Caco-2 (cell line): ENCODE measurements at regions not wholly inside any gene's neighbourhood (a gene's known extent, or its start where the extent isn't known, plus 50 kb on each side); places are given as distances from the start of the nearest gene placed in this dataset.

Experiments used
- BruUV-seq: library from RNA; stranded (reverse); fragments of 400-500 nt; replicated peaks from 2 replicates; lab custom pipeline; 2021; lab: Mats Ljungman, UMichigan
- CTCF ChIA-PET: fragments of 300-600 bp; sonication (Branson Sonifier 250); formaldehyde crosslinking; loops from one replicate; lab custom pipeline; 2022; ENCODE audit warnings: antibody characterized with exemption; lab: Charles Lee
- POLR2A ChIA-PET: fragments of 300-600 bp; sonication (Branson Sonifier 250); formaldehyde crosslinking; loops from one replicate; lab custom pipeline; 2022; ENCODE audit warnings: antibody characterized with exemption; lab: Charles Lee
- DNase-seq, 2 experiments: peaks; one replicate each; pipeline versions ENCODE4 v3.0.0 to v3.0.0-alpha.2; 2020 to 2022
- H3K27me3 ChIP-seq: replicated peaks from 2 replicates; pipeline ENCODE4 v1.6.0; 2011; ENCODE audit warnings: low read length; ENCODE audit not compliant: control insufficient read depth, insufficient read depth
- H3K36me3 ChIP-seq: 2 replicates; pipeline ENCODE4 v1.5.1; 2011; ENCODE audit warnings: low read length; ENCODE audit not compliant: control insufficient read depth, insufficient read depth
- H3K4me1 ChIP-seq: fragments of 250-450 bp; sonication (Bioruptor Pico); 2 replicates; pipeline ENCODE4 v1.5.1; 2020; ENCODE audit warnings: mild to moderate bottlenecking
- H3K4me3 ChIP-seq: 2 replicates; pipeline ENCODE4 v1.5.1; 2011; ENCODE audit warnings: low read depth, mild to moderate bottlenecking, control low read depth, low read length
- H3K9me3 ChIP-seq: fragments of 250-450 bp; sonication (Bioruptor Pico); 2 replicates; pipeline ENCODE4 v1.5.1; 2020; ENCODE audit warnings: mild to moderate bottlenecking, moderate library complexity
- H3K27ac Mint-ChIP-seq: one replicate; pipeline ENCODE4 v1.8.0; 2022; ENCODE audit warnings: mixed read lengths; ENCODE audit not compliant: unreplicated experiment
- H3K27me3 Mint-ChIP-seq: one replicate; pipeline ENCODE4 v1.8.0; 2022; ENCODE audit warnings: mixed read lengths; ENCODE audit not compliant: insufficient read depth, unreplicated experiment
- H3K36me3 Mint-ChIP-seq: one replicate; pipeline ENCODE4 v1.8.0; 2022; ENCODE audit warnings: mild to moderate bottlenecking, mixed read lengths; ENCODE audit not compliant: insufficient read depth, unreplicated experiment
- H3K4me1 Mint-ChIP-seq: one replicate; pipeline ENCODE4 v1.8.0; 2022; ENCODE audit warnings: low read depth, mixed read lengths; ENCODE audit not compliant: unreplicated experiment
- H3K4me3 Mint-ChIP-seq: one replicate; pipeline ENCODE4 v1.8.0; 2022; ENCODE audit warnings: mild to moderate bottlenecking, moderate library complexity, mixed read lengths; ENCODE audit not compliant: unreplicated experiment
- H3K9me3 Mint-ChIP-seq: one replicate; pipeline ENCODE4 v1.8.0; 2022; ENCODE audit warnings: mixed read lengths; ENCODE audit not compliant: unreplicated experiment
- intact Hi-C: fragments of 100-400 bp; cut with micrococcal nuclease; formaldehyde crosslinking; loops from one replicate; pipeline ENCODE4 v1.10.0; 2022; ENCODE audit not compliant: unreplicated experiment
- TF ChIP-seq, protein P1 (sequence below), 2 experiments: fragments of 200-600 bp in 1 of 2; IDR thresholded peaks; 1 replicate in 1 of 2; 2 replicates in 1 of 2; pipeline versions ENCODE4 v1.5.1 to v1.8.0; 2011 to 2022; ENCODE audit warnings: antibody characterized with exemption in 1 of 2, control low read depth in 1 of 2, inconsistent platforms in 1 of 2, low read depth in 1 of 2, low read length in 1 of 2, mild to moderate bottlenecking in 1 of 2, moderate library complexity in 1 of 2; ENCODE audit not compliant: insufficient read depth in 1 of 2, severe bottlenecking in 1 of 2, unreplicated experiment in 1 of 2

DNA sequence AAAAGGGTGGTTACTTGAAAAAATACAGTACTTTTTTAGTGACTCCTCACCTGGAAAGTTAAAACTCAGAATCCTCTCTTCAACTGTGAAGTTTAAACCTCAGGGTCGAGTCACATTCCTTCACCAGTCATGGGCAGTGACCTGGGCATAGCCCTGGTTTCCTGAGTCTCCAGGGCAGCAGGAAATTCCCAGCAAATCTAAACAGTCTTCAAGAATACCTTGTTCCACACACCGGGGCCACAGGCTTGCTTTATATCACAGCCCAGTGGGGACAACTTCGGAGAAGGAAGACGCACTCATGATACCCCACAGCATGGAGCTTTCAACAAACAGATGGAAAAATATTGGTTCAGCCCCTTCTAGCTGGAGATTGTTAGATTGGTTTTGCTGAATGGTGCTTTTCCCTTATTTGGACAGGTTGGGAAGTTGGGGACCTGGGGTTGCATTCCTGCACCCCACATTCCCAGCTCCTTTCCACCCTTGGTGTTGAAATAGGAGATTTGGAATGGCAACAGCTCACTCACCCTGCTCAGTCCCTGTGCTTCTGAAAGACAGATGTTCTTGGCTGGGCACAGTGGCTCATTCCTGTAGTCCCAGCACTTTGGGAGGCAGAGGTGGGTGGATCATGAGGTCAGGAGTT, 113.0 kb upstream of the TMEM170B start:
- TF ChIP-seq, protein P1, sequence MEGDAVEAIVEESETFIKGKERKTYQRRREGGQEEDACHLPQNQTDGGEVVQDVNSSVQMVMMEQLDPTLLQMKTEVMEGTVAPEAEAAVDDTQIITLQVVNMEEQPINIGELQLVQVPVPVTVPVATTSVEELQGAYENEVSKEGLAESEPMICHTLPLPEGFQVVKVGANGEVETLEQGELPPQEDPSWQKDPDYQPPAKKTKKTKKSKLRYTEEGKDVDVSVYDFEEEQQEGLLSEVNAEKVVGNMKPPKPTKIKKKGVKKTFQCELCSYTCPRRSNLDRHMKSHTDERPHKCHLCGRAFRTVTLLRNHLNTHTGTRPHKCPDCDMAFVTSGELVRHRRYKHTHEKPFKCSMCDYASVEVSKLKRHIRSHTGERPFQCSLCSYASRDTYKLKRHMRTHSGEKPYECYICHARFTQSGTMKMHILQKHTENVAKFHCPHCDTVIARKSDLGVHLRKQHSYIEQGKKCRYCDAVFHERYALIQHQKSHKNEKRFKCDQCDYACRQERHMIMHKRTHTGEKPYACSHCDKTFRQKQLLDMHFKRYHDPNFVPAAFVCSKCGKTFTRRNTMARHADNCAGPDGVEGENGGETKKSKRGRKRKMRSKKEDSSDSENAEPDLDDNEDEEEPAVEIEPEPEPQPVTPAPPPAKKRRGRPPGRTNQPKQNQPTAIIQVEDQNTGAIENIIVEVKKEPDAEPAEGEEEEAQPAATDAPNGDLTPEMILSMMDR (IDR thresholded peaks at IDR 0.05; ENCODE audit: insufficient read depth in 1 of 2, low read depth in 1 of 2, low read length in 1 of 2, severe bottlenecking in 1 of 2, unreplicated experiment in 1 of 2), result no peak
- no TSS peak for BruUV-seq
- Mint-ChIP-seq H3K27ac (peak overlapping the region; percentile 11), H3K4me3 (no peak overlapping the region), H3K36me3 (peaks cover 6% of the 10 kb centered on the region), H3K9me3 (no peaks in the 10 kb centered on the region), H3K27me3 (no peaks in the 10 kb centered on the region), H3K4me1 (peaks cover 49% of the 10 kb centered on the region)
- intact Hi-C loops, result loop anchor here (1.0 kb wide), 2 partner anchors 10 to 34 kb away; no protein-coding TSS in a partner anchor
- Histone ChIP-seq H3K27me3 (no peaks in the 10 kb centered on the region), H3K36me3 (no peaks in the 10 kb centered on the region), H3K4me1 (peaks cover 47% of the 10 kb centered on the region), H3K4me3 (no peak overlapping the region), H3K9me3 (no peaks in the 10 kb centered on the region)
- CTCF ChIA-PET, result no interaction called here
- DNase-seq, result no peak
- POLR2A ChIA-PET, result no interaction called here

DNA sequence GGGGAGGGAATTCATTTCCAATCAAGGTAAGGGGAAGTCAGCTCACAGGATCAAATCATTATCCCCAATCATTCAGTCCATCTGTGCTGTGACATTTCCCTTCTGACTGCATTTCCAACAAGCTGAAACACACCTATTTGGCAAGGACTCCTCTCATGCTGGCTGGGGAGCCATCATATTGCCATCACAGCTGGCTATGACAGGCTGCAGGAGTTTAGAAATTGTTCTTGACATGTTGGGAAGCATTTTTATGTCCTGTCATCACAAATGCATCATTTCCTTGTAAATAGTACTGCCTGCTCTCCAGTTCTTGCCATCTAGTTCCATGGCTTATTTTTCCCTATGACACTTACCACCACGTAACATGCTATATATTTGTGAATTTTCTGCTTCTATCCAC, 113.9 kb upstream of the TMEM170B start:
- H3K4me1 ChIP-seq, result peaks cover 45% of the 10 kb centered on the region
- peak overlapping the region; percentile 11 for H3K27ac Mint-ChIP-seq
- TF ChIP-seq, protein P1 (IDR thresholded peaks at IDR 0.05; ENCODE audit: insufficient read depth in 1 of 2, low read depth in 1 of 2, low read length in 1 of 2, severe bottlenecking in 1 of 2, unreplicated experiment in 1 of 2), result no peak
- H3K36me3 Mint-ChIP-seq, result peaks cover 6% of the 10 kb centered on the region
- intact Hi-C loops, result no loop called here
- CTCF ChIA-PET, result no interaction called here
- no TSS peak for BruUV-seq
- H3K4me3 ChIP-seq, result no peak overlapping the region
- no peaks in the 10 kb centered on the region for H3K9me3 Mint-ChIP-seq
- H3K27me3 Mint-ChIP-seq, result no peaks in the 10 kb centered on the region
- DNase-seq, result no peak
- no peak overlapping the region for H3K4me3 Mint-ChIP-seq
- H3K36me3 ChIP-seq, result no peaks in the 10 kb centered on the region
- POLR2A ChIA-PET, result no interaction called here
- H3K9me3 ChIP-seq, result no peaks in the 10 kb centered on the region
- H3K4me1 Mint-ChIP-seq, result peaks cover 47% of the 10 kb centered on the region
- no peaks in the 10 kb centered on the region for H3K27me3 ChIP-seq

DNA sequence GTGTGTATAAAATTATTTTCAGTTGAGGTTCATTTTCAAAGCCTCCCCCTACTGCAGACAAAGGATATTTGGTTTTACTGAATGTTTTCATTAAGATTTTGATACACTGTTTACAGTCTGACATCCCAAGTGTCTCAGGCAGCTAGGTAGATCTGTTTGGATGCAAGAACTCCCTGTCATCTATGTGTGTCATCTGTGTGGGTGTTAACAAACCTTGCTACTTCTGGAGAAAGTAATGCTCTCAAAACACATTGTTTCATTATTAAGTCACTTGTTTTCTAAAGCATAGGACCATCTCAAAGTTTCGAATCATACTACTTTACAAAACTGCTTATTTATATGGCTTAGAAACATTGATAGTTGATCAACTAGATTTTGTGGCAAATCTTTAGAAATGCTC, 114.5 kb upstream of the TMEM170B start:
- peaks cover 5% of the 10 kb centered on the region for H3K9me3 Mint-ChIP-seq
- DNase-seq, result no peak
- H3K36me3 Mint-ChIP-seq, result peaks cover 6% of the 10 kb centered on the region
- no peak overlapping the region for H3K4me3 ChIP-seq
- no peaks in the 10 kb centered on the region for H3K36me3 ChIP-seq
- CTCF ChIA-PET, result no interaction called here
- H3K27me3 Mint-ChIP-seq, result no peaks in the 10 kb centered on the region
- POLR2A ChIA-PET, result no interaction called here
- no peaks in the 10 kb centered on the region for H3K27me3 ChIP-seq
- TF ChIP-seq, protein P1 (IDR thresholded peaks at IDR 0.05; ENCODE audit: insufficient read depth in 1 of 2, low read depth in 1 of 2, low read length in 1 of 2, severe bottlenecking in 1 of 2, unreplicated experiment in 1 of 2), result no peak
- intact Hi-C loops, result no loop called here
- H3K4me1 Mint-ChIP-seq, result peaks cover 45% of the 10 kb centered on the region
- H3K27ac Mint-ChIP-seq, result no peak overlapping the region
- no peak overlapping the region for H3K4me3 Mint-ChIP-seq
- H3K4me1 ChIP-seq, result peaks cover 45% of the 10 kb centered on the region
- no TSS peak for BruUV-seq
- no peaks in the 10 kb centered on the region for H3K9me3 ChIP-seq
